KOPT-K1 (cell line): ENCODE measurements at regions not wholly inside any gene's neighbourhood (a gene's known extent, or its start where the extent isn't known, plus 50 kb on each side); places are given as distances from the start of the nearest gene placed in this dataset.
"Not testable (repeated sequence)": the region's sequence is repeated elsewhere in the genome, so short reads cannot be mapped to it uniquely, and the experiment has no call there.

Experiments used
- H3K27ac ChIP-seq: fragments of 200-600 bp; sonication (generic); 2 replicates; pipeline ENCODE4 v1.5.1; 2016; ENCODE audit warnings: antibody characterized with exemption, mild to moderate bottlenecking, low read depth, low read length; ENCODE audit not compliant: poor library complexity, severe bottlenecking
- H3K36me3 ChIP-seq: fragments of 200-600 bp; sonication (generic); 2 replicates; pipeline ENCODE4 v1.5.1; 2017; ENCODE audit warnings: antibody characterized with exemption, mild to moderate bottlenecking, low read length, moderate library complexity; ENCODE audit not compliant: insufficient read depth
- H3K9me3 ChIP-seq: fragments of 200-600 bp; sonication (generic); 2 replicates; pipeline ENCODE4 v1.5.1; 2017; ENCODE audit warnings: antibody characterized with exemption, low read length, mild to moderate bottlenecking; ENCODE audit not compliant: insufficient read depth, poor library complexity, severe bottlenecking

GRCh38 chrX:130531066-130531465, 129.3 kb downstream of the RBMX2 start:
- no peaks in the 10 kb centered on the region for H3K9me3 ChIP-seq
- no peak overlapping the region for H3K27ac ChIP-seq
- no peaks in the 10 kb centered on the region for H3K36me3 ChIP-seq

- H3K27ac ChIP-seq, result no peak overlapping the region
- H3K36me3 ChIP-seq, result no peaks in the 10 kb centered on the region
- H3K9me3 ChIP-seq, result no peaks in the 10 kb centered on the region
Observed at GRCh38 chrX:130539721-130540321, 138.0 kb downstream of the RBMX2 start.

GRCh38 chrX:130543603-130544325, 142.0 kb downstream of the RBMX2 start:
- peak overlapping the region; percentile 54 for H3K27ac ChIP-seq
- H3K9me3 ChIP-seq, result no peaks in the 10 kb centered on the region
- no peaks in the 10 kb centered on the region for H3K36me3 ChIP-seq

GRCh38 chrX:130545796-130546195, 144.0 kb downstream of the RBMX2 start:
- Histone ChIP-seq H3K36me3 (no peaks in the 10 kb centered on the region), H3K27ac (no peak overlapping the region)

GRCh38 chrX:130549382-130549781, 147.6 kb downstream of the RBMX2 start:
- not testable (repeated sequence) for H3K36me3 ChIP-seq, H3K9me3 ChIP-seq, H3K27ac ChIP-seq

More at GRCh38 chrX:130545796-130546195, 144.0 kb downstream of the RBMX2 start:
- no peaks in the 10 kb centered on the region for H3K9me3 ChIP-seq

- Histone ChIP-seq H3K36me3 (no peaks in the 10 kb centered on the region), H3K27ac (no peak overlapping the region)
Observed at GRCh38 chrX:130550351-130550750, 148.6 kb downstream of the RBMX2 start.

GRCh38 chrX:130552444-130553073, 150.8 kb downstream of the RBMX2 start:
- Histone ChIP-seq H3K27ac (no peak overlapping the region), H3K9me3 (no peaks in the 10 kb centered on the region), H3K36me3 (no peaks in the 10 kb centered on the region)

More at GRCh38 chrX:130550351-130550750, 148.6 kb downstream of the RBMX2 start:
- no peaks in the 10 kb centered on the region for H3K9me3 ChIP-seq

GRCh38 chrX:130555341-130555740, 153.6 kb downstream of the RBMX2 start:
- H3K27ac ChIP-seq, result no peak overlapping the region
- no peaks in the 10 kb centered on the region for H3K9me3 ChIP-seq
- no peaks in the 10 kb centered on the region for H3K36me3 ChIP-seq

- Histone ChIP-seq H3K36me3 (no peaks in the 10 kb centered on the region), H3K9me3 (no peaks in the 10 kb centered on the region), H3K27ac (no peak overlapping the region)
Observed at GRCh38 chrX:130555757-130556156, 154.0 kb downstream of the RBMX2 start.

GRCh38 chrX:130556951-130557350, 155.2 kb downstream of the RBMX2 start:
- Histone ChIP-seq H3K36me3 (no peaks in the 10 kb centered on the region), H3K27ac (no peak overlapping the region), H3K9me3 (no peaks in the 10 kb centered on the region)

- Histone ChIP-seq H3K36me3 (no peaks in the 10 kb centered on the region), H3K27ac (no peak overlapping the region), H3K9me3 (no peaks in the 10 kb centered on the region)
Observed at GRCh38 chrX:130560544-130560943, 158.8 kb downstream of the RBMX2 start.

GRCh38 chrX:130561930-130562329, 160.1 kb downstream of the RBMX2 start:
- Histone ChIP-seq H3K27ac (no peak overlapping the region), H3K36me3 (no peaks in the 10 kb centered on the region), H3K9me3 (no peaks in the 10 kb centered on the region)

- Histone ChIP-seq H3K27ac (no peak overlapping the region), H3K9me3 (no peaks in the 10 kb centered on the region), H3K36me3 (no peaks in the 10 kb centered on the region)
Observed at GRCh38 chrX:130563476-130563875, 161.7 kb downstream of the RBMX2 start.

GRCh38 chrX:130566028-130566683, 164.4 kb downstream of the RBMX2 start:
- no peak overlapping the region for H3K27ac ChIP-seq
- no peaks in the 10 kb centered on the region for H3K36me3 ChIP-seq
- no peaks in the 10 kb centered on the region for H3K9me3 ChIP-seq

- H3K36me3 ChIP-seq, H3K27ac ChIP-seq, H3K9me3 ChIP-seq: not testable (repeated sequence)
Observed at GRCh38 chrX:130573030-130573429, 171.2 kb downstream of the RBMX2 start.
